Kasumi-1 (cell line): ENCODE measurements at regions not wholly inside any gene's neighbourhood (a gene's known extent, or its start where the extent isn't known, plus 50 kb on each side); places are given as distances from the start of the nearest gene placed in this dataset.
A peak's percentile ranks its signal among the peaks of the same experiment; 100 is the strongest.
"Not testable (repeated sequence)": the region's sequence is repeated elsewhere in the genome, so short reads cannot be mapped to it uniquely, and the experiment has no call there.

Experiments used
- DNase-seq, 2 experiments: peaks; one replicate each; lab custom pipeline; 2025; lab: John Stamatoyannopoulos, UW

DNA sequence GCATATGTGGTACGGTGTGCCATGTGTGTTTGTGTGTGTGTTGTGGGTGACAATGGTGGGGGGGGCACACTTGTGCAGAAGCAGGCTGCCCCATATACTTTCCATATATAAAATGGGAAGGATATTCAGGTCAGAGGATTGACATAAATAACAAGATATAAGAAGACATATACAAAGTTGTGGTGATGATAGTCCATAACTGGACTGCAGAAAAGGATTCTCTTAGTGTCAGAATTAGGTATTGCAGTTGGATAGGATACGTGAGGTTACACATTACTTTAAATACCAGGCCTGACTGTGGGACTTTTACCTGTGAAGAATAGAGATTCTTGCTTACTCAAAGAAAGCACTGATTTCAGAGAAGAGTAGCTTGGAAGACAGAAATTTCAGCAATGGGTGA is 1260.3 kb downstream of the EPHA7 start:
- no peak for DNase-seq

DNA sequence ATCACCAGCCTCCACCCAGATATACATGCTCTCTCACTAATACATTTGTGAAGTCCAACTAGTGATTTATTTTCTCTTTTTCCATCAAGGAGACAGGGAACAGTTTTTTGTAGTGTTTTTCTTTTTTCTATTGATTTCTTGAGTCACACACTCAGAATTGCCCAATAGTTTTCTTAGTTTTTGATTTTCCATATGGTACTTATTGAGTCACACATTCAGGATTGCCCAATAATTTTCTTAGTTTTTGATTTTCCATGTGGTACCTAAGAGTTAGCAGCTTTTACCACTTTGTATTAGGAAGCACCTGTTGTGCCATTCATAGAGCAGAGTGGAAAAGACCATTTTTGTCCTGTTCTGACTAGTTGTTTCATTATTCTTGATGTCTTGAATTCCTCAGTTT is 1268.8 kb downstream of the EPHA7 start:
- DNase-seq, result no peak

DNA sequence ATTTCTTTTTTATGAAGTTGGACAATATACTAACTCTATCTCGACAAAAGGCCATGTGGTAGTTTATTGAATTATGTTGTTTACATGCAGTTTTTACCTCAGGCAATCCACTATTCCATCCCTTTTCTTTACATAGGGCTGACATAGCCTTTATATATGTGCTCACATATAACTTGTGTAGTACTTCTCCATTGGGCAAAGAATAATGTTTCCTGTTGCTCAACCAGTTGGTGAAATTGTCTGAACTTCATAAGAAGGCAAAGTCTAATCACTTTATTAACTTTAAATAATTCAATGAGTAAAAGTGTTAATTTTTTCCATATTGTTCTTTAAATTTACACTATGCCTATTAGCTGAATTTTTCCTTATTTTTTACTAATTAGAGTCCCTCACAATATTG is 1272.1 kb downstream of the EPHA7 start:
- peak; percentile 26 to 41 for DNase-seq

GRCh38 chr6:92139601-92140000 is 1279.8 kb downstream of the EPHA7 start:
- DNase-seq, result no peak

DNA sequence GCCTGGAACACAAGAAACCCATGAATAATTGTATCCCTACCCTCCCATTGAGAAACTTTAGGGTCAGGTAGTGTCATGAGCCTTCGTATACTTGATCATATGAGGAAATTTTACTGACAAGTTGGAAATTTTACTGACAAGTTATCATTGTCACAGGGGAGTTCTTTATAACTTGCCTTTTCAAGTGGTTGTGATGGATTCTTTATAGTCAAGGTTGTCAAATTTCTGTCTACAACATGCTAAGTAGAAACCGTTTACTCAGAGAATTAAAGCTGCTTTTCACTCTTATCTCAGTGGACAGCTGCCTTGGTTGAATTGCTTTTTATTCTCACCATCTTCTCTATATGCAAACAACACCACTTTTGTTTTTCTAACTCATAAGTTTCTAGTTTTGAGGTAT is 1286.4 kb downstream of the EPHA7 start:
- no peak for DNase-seq

GRCh38 chr6:92132457-92132856 is 1286.9 kb downstream of the EPHA7 start:
- no peak for DNase-seq

DNA sequence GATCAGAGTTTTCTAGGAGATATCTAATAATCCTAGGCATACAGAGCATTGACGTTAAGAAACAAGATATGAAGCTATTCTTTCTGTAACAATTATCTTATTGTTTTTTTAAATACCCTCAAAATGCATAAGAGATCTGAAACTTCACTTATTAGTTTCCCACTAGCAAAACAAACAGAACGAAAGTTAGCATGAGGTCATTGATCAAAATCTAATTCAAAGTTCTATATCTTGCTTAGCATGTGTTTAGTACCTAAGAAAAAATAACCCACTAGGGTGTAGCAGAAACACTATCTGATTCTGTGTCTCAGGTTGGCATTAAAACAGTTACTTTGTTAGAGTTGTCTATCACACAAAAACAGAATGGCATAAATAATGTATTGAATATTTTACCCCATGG is 1288.4 kb downstream of the EPHA7 start:
- DNase-seq, result no peak

GRCh38 chr6:92126983-92127382 is 1292.4 kb downstream of the EPHA7 start:
- no peak for DNase-seq

- no peak for DNase-seq
These were observed 1293.3 kb downstream of the EPHA7 start for GRCh38 chr6:92126088-92126487.

GRCh38 chr6:92125681-92126080 is 1293.7 kb downstream of the EPHA7 start:
- DNase-seq, result no peak

- DNase-seq, result no peak
These were observed 1295.1 kb downstream of the EPHA7 start for GRCh38 chr6:92124200-92124651.

GRCh38 chr6:92122746-92123145 is 1296.6 kb downstream of the EPHA7 start:
- peak; percentile 42 to 56 for DNase-seq

- DNase-seq, result no peak
These were observed 1298.1 kb downstream of the EPHA7 start for GRCh38 chr6:92121228-92121627.

DNA sequence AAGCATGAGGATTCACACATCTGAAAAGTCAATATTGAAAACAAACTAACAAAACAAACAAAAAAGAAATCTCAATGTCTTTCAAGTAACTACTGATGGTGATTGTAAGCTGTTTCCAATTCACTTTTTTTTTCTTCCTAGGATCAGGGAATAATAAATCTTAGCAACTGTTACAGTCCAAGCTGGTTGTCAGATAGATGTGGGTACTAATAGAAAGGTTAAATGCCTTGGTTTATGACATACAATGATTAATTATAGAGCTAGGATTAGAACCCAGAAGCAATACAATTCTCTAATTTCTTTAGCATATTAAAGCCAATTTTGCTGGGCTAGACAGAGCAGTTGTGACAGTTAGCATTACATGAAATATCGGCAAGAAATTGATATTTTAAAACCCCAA is 1301.6 kb downstream of the EPHA7 start:
- no peak for DNase-seq

DNA sequence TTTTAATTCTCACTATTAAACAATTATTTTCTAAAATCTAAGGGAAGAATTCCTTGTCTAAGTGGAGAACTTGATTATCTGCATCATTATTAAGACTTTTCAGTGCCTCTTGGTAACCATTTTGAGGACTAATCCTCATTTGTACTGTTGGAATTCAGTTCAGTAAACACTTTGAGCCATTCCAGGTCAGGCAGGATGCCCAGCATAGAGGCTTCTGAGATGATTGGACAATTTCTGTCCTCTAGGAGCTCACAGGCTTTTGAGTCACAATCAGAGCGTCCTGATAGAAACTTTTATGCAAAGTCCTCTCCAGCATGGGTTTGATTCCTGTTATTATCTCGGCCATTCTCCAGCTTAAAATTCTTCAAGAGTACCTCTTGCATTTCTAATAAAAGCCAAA is 1304.6 kb downstream of the EPHA7 start:
- DNase-seq, result no peak

DNA sequence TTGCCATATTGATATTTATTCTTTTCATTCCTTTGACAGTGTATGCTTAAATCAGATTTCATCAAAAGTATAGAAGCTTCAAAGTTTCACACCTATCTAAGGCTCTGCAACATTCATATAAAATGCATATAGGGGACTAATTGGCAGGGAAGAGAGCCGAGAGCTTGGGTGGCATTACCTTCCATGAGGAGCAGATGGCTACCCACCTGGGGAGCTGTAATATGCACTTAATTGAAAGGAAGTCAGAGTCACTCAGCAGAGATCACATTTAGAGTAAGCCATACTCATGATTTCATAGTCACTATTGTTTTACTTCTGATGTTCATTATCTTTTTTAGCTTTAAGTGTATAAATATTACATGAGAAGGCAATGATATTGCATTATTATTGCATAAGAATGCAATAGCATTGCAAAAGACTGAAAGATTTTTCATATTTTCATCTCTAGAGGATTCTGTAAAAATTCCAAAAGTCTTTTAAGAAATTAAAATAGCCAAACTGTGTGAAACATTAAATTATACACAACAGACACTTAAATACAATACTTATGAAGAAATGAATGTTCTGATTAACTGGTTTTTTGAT is 1305.2 kb downstream of the EPHA7 start:
- DNase-seq, result no peak

DNA sequence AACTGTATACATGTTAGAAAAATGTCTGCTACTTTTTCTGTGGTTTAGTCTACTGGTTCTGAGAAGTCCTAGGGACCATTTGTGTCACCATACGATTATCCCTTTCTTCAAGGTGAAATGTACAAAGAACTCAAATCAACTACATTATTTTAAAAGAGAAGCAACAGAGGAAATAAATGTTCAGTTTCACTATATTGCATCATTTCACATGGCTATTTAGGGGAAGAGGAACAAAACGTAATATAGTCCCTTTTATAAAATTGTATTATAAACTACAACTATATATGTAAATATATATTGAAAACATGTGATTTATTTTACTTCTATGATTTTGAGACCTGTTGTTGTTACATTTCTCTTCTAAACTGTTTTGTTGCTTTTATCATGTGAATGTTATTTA is 1308.0 kb downstream of the EPHA7 start:
- peak; percentile 33 for DNase-seq

DNA sequence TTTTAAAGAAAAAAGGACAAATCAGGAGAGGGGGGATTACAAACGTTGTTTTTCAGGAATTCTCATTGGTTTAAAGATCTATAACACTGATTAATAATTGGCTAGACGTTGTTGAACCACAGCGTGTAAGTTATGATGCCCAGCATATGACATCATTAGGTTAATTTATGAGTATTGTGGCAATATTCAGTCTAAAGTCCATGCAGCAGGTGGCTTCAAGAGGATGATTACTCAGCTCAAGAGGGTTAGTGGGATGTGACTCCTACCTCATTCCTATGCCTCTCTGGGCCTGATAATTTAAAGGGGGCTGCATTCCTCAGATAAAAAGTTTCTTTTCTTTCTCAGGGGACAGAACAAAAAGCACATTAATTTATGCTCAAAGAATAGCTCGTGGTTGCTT is 1309.0 kb downstream of the EPHA7 start:
- DNase-seq, result no peak

GRCh38 chr6:92109956-92110355 is 1309.4 kb downstream of the EPHA7 start:
- peak; percentile 32 to 33 for DNase-seq

DNA sequence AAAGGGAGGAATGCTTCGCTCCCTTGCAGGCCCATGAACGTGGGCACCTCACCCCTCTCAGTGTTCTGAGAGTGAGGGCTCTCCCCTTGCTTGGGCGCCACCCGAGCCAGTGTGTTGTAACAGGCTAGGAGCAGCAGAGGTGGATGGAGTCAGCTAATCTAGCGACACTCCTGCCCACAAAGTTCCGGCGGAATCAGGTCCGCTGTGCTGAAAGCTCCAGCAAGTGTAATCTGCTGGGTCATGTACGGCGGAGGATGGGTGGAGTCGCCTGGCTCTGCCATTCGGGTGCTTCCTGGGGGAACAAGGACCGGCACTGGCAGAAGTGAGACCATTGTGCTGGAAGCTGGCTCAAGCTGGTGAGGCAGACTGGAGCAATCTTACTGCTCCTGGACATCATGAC is 1310.1 kb downstream of the EPHA7 start:
- DNase-seq, result no peak

- no peak for DNase-seq
These were observed 1332.6 kb downstream of the EPHA7 start for GRCh38 chr6:92086750-92087149.

DNA sequence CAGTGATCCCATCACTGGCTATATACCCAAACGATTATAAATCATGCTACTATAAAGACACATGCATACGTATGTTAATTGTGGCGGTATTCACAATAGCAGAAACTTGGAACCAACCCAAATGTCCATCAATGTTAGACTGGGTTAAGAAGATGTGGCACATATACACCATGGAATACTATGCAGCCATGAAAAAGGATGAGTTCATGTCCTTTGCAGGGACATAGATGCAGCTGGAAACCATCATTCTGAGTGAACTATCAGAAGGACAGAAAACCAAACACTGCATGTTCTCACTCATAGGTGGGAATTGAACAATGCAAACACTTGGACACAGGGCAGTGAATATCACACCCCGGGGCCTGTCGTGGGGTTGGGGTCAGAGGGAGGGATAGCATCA is 1335.4 kb downstream of the EPHA7 start:
- not testable (repeated sequence) for DNase-seq

DNA sequence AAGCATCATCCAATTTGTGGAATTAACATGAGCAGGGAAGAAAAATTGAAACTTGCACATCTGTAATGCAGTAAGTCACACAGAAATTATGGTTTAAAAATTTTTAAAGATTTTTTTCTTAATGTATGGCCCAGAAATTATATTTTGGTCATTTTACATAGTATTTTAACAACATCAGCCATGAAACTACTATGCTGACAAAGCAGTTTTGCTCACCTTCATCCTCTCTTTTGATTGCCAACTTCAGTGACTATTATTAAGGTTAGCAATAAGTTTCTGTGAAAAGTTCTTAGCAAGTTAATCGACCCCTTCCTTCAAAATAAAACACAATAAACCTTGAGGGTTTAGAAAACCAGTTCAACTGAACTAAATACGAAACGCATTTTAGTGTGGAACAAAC is 1347.0 kb downstream of the EPHA7 start:
- DNase-seq, result no peak

DNA sequence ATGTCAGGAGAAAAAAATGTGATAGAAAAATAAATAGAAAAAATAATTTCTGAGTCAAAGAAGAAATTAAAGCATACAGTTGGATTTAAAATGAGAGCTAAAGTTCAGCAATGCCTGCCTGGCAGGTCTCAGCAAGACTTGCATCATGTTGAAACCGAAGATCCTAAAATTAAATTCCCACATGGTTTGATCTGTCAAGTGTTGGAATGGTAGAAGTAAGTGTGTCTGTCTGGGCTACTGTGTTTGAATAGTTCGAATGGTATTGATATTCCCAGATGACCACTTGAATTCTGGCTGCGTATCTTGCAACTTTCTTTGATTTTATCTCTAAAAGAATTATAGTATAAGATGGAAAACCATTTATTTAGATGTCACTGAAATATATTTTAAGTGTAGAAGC is 1349.6 kb downstream of the EPHA7 start:
- no peak for DNase-seq

DNA sequence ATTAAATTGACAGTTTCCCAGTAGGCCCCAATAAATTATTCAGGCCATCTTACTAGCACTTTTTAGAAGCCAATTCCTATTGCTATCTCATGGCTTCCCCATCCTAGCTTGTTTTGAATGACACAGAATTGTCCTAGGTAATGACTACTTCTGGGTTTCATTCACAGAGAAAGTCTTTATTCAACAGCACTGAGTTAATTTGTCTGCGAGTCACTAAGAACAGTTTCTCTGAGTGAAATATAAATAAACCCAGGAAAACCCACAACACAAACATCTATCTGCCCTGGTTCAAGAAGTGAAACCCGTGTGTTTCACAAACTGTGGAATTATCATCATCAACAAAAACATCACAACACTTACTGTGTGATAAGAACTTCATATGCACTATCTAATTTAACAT is 1366.8 kb downstream of the EPHA7 start:
- no peak for DNase-seq
